GM23338 (cell line): ENCODE measurements at regions not wholly inside any gene's neighbourhood (a gene's known extent, or its start where the extent isn't known, plus 50 kb on each side); places are given as distances from the start of the nearest gene placed in this dataset.

ENCODE experiments used
- ATAC-seq: fragments of 200-7000 bp; cut with Tn5 transposase; 3 replicates; pipeline ENCODE4 v1.9.1; 2020
- DNase-seq: peaks from one replicate; pipeline ENCODE4 v3.0.0-alpha.2; 2015; ENCODE audit warnings: low spot score
- H2AFZ ChIP-seq: fragments of 200-600 bp; sonication (generic); 2 replicates; pipeline ENCODE4 v1.8.0; 2016; ENCODE audit warnings: antibody characterized with exemption, mild to moderate bottlenecking, moderate library complexity
- H3F3A ChIP-seq: fragments of 200-600 bp; sonication (generic); replicated peaks from 2 replicates; pipeline ENCODE4 v1.8.0; 2017; ENCODE audit warnings: antibody characterized with exemption, mixed run types, low read depth
- H3K27ac ChIP-seq: fragments of 200-600 bp; sonication (generic); 2 replicates; pipeline ENCODE4 v1.6.1; 2016; ENCODE audit warnings: low read depth
- H3K27me3 ChIP-seq: fragments of 200-600 bp; sonication (generic); 2 replicates; pipeline ENCODE4 v1.8.0; 2016; ENCODE audit warnings: mild to moderate bottlenecking, mixed run types, moderate library complexity; ENCODE audit not compliant: insufficient read depth
- H3K36me3 ChIP-seq: fragments of 200-600 bp; sonication (generic); 2 replicates; pipeline ENCODE4 v1.8.0; 2016; ENCODE audit warnings: mild to moderate bottlenecking; ENCODE audit not compliant: insufficient read depth
- H3K4me1 ChIP-seq: fragments of 200-600 bp; sonication (generic); 2 replicates; pipeline ENCODE4 v1.8.0; 2016; ENCODE audit warnings: mild to moderate bottlenecking, moderate library complexity; ENCODE audit not compliant: insufficient read depth
- H3K4me2 ChIP-seq: fragments of 200-600 bp; sonication (generic); 2 replicates; pipeline ENCODE4 v1.7.1; 2017; ENCODE audit warnings: mixed run types
- H3K4me3 ChIP-seq: fragments of 200-600 bp; sonication (generic); 2 replicates; pipeline ENCODE4 v1.6.1; 2016; ENCODE audit warnings: mixed run types
- H3K79me2 ChIP-seq: fragments of 200-600 bp; sonication (generic); replicated peaks from 2 replicates; pipeline ENCODE4 v1.8.0; 2017; ENCODE audit warnings: mild to moderate bottlenecking; ENCODE audit not compliant: insufficient read depth
- H3K9me2 ChIP-seq: fragments of 200-600 bp; sonication (generic); 2 replicates; pipeline ENCODE4 v1.8.0; 2017; ENCODE audit not compliant: insufficient read depth
- H4K20me1 ChIP-seq: fragments of 200-600 bp; sonication (generic); replicated peaks from 2 replicates; pipeline ENCODE4 v1.8.0; 2017; ENCODE audit warnings: mild to moderate bottlenecking; ENCODE audit not compliant: insufficient read depth
- H3K27ac Mint-ChIP-seq: 2 replicates; pipeline ENCODE4 v1.8.0; 2020; ENCODE audit warnings: inconsistent platforms, mild to moderate bottlenecking, moderate library complexity, mixed read lengths
- H3K27me3 Mint-ChIP-seq: 3 replicates; pipeline ENCODE4 v1.8.0; 2022; ENCODE audit warnings: low read depth, mild to moderate bottlenecking, moderate library complexity, mixed read lengths, inconsistent platforms; ENCODE audit not compliant: insufficient read depth, poor library complexity
- H3K36me3 Mint-ChIP-seq: 3 replicates; pipeline ENCODE4 v1.8.0; 2021; ENCODE audit warnings: low read depth, mild to moderate bottlenecking, inconsistent platforms, moderate library complexity, mixed read lengths
- H3K4me1 Mint-ChIP-seq: 3 replicates; pipeline ENCODE4 v1.8.0; 2020; ENCODE audit warnings: mild to moderate bottlenecking, inconsistent platforms, mixed read lengths
- H3K4me3 Mint-ChIP-seq: 3 replicates; pipeline ENCODE4 v1.8.0; 2021; ENCODE audit warnings: moderate library complexity, mild to moderate bottlenecking, inconsistent platforms, mixed read lengths
- H3K9me3 Mint-ChIP-seq: 3 replicates; pipeline ENCODE4 v1.8.0; 2020; ENCODE audit warnings: moderate library complexity, mild to moderate bottlenecking, inconsistent platforms, mixed read lengths
- EZH2 ChIP-seq: fragments of 200-600 bp; sonication (generic); IDR thresholded peaks from one replicate; pipeline ENCODE4 v1.8.0; 2017; ENCODE audit warnings: antibody characterized with exemption, mild to moderate bottlenecking, low read depth; ENCODE audit not compliant: unreplicated experiment
- EZH2phosphoT487 ChIP-seq: fragments of 200-600 bp; sonication (generic); IDR thresholded peaks from one replicate; pipeline ENCODE4 v1.8.1; 2018; ENCODE audit warnings: antibody characterized with exemption; ENCODE audit not compliant: unreplicated experiment
- JUNB ChIP-seq: IDR thresholded peaks from one replicate; pipeline ENCODE4 v1.6.1; 2016; ENCODE audit warnings: antibody characterized with exemption; ENCODE audit not compliant: unreplicated experiment
- NANOG ChIP-seq: IDR thresholded peaks from 2 replicates; pipeline ENCODE4 v1.6.1; 2016; ENCODE audit warnings: antibody characterized with exemption, borderline replicate concordance
- POLR2AphosphoS5 ChIP-seq: IDR thresholded peaks from 2 replicates; pipeline ENCODE4 v1.6.1; 2016; ENCODE audit warnings: antibody characterized with exemption, low read depth
- REST ChIP-seq: IDR thresholded peaks from one replicate; pipeline ENCODE4 v1.6.1; 2018; ENCODE audit warnings: antibody characterized with exemption; ENCODE audit not compliant: unreplicated experiment
- STAT1 ChIP-seq: IDR thresholded peaks from one replicate; pipeline ENCODE4 v1.6.1; 2016; ENCODE audit warnings: antibody characterized with exemption; ENCODE audit not compliant: unreplicated experiment
- ZNF331 ChIP-seq: fragments of 250-450 bp; sonication (Bioruptor Pico); IDR thresholded peaks from 2 replicates; pipeline ENCODE4 v1.5.0; 2020; ENCODE audit warnings: low read depth, mild to moderate bottlenecking, moderate library complexity
- TF ChIP-seq, protein P1 (sequence below): fragments of 250-450 bp; sonication (Bioruptor Pico); IDR thresholded peaks from 2 replicates; pipeline ENCODE4 v1.5.0; 2020; ENCODE audit warnings: mild to moderate bottlenecking, moderate library complexity
- TF ChIP-seq, protein P2 (sequence below): IDR thresholded peaks from 2 replicates; pipeline ENCODE4 v1.6.1; 2016; ENCODE audit warnings: antibody characterized with exemption

GRCh38 chr4:56219447-56219846 lies 167.8 kb downstream of the AASDH start (continued):
- TF ChIP-seq, protein P1, sequence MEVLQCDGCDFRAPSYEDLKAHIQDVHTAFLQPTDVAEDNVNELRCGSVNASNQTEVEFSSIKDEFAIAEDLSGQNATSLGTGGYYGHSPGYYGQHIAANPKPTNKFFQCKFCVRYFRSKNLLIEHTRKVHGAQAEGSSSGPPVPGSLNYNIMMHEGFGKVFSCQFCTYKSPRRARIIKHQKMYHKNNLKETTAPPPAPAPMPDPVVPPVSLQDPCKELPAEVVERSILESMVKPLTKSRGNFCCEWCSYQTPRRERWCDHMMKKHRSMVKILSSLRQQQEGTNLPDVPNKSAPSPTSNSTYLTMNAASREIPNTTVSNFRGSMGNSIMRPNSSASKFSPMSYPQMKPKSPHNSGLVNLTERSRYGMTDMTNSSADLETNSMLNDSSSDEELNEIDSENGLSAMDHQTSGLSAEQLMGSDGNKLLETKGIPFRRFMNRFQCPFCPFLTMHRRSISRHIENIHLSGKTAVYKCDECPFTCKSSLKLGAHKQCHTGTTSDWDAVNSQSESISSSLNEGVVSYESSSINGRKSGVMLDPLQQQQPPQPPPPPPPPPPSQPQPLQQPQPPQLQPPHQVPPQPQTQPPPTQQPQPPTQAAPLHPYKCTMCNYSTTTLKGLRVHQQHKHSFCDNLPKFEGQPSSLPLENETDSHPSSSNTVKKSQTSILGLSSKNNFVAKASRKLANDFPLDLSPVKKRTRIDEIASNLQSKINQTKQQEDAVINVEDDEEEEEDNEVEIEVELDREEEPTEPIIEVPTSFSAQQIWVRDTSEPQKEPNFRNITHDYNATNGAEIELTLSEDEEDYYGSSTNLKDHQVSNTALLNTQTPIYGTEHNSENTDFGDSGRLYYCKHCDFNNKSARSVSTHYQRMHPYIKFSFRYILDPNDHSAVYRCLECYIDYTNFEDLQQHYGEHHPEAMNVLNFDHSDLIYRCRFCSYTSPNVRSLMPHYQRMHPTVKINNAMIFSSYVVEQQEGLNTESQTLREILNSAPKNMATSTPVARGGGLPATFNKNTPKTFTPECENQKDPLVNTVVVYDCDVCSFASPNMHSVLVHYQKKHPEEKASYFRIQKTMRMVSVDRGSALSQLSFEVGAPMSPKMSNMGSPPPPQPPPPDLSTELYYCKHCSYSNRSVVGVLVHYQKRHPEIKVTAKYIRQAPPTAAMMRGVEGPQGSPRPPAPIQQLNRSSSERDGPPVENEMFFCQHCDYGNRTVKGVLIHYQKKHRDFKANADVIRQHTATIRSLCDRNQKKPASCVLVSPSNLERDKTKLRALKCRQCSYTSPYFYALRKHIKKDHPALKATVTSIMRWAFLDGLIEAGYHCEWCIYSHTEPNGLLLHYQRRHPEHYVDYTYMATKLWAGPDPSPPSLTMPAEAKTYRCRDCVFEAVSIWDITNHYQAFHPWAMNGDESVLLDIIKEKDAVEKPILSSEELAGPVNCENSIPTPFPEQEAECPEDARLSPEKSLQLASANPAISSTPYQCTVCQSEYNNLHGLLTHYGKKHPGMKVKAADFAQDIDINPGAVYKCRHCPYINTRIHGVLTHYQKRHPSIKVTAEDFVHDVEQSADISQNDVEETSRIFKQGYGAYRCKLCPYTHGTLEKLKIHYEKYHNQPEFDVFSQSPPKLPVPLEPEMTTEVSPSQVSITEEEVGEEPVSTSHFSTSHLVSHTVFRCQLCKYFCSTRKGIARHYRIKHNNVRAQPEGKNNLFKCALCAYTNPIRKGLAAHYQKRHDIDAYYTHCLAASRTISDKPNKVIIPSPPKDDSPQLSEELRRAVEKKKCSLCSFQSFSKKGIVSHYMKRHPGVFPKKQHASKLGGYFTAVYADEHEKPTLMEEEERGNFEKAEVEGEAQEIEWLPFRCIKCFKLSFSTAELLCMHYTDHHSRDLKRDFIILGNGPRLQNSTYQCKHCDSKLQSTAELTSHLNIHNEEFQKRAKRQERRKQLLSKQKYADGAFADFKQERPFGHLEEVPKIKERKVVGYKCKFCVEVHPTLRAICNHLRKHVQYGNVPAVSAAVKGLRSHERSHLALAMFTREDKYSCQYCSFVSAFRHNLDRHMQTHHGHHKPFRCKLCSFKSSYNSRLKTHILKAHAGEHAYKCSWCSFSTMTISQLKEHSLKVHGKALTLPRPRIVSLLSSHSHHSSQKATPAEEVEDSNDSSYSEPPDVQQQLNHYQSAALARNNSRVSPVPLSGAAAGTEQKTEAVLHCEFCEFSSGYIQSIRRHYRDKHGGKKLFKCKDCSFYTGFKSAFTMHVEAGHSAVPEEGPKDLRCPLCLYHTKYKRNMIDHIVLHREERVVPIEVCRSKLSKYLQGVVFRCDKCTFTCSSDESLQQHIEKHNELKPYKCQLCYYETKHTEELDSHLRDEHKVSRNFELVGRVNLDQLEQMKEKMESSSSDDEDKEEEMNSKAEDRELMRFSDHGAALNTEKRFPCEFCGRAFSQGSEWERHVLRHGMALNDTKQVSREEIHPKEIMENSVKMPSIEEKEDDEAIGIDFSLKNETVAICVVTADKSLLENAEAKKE (CRISPR knock-in tag) = no peak
- TF ChIP-seq NANOG (no peak), REST (no peak), ZNF331 (CRISPR knock-in tag) (no peak), POLR2AphosphoS5 (no peak)

- no peaks in the 10 kb centered on the region for H3K9me2 ChIP-seq
- no peaks in the 10 kb centered on the region for H3K36me3 ChIP-seq
- TF ChIP-seq, protein P2, sequence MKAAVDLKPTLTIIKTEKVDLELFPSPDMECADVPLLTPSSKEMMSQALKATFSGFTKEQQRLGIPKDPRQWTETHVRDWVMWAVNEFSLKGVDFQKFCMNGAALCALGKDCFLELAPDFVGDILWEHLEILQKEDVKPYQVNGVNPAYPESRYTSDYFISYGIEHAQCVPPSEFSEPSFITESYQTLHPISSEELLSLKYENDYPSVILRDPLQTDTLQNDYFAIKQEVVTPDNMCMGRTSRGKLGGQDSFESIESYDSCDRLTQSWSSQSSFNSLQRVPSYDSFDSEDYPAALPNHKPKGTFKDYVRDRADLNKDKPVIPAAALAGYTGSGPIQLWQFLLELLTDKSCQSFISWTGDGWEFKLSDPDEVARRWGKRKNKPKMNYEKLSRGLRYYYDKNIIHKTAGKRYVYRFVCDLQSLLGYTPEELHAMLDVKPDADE = no peak
- no peak for TF ChIP-seq JUNB
- no peak for TF ChIP-seq REST
- no peak for TF ChIP-seq EZH2
- TF ChIP-seq NANOG = no peak
- TF ChIP-seq STAT1 = no peak
- TF ChIP-seq EZH2phosphoT487 = no peak
- no peak for TF ChIP-seq ZNF331 (CRISPR knock-in tag)
Measured at GRCh38 chr4:56218230-56218895, 168.9 kb downstream of the AASDH start.

More at GRCh38 chr4:56218230-56218895, 168.9 kb downstream of the AASDH start:
- Histone ChIP-seq H3K4me3 (no peak overlapping the region), H3K4me1 (peaks cover 16% of the 10 kb centered on the region), H3K4me2 (no peak overlapping the region), H3F3A (no peaks in the 10 kb centered on the region), H3K79me2 (no peaks in the 10 kb centered on the region), H3K27ac (no peak overlapping the region), H3K27me3 (peaks cover 8% of the 10 kb centered on the region), H2AFZ (no peak overlapping the region), H4K20me1 (no peaks in the 10 kb centered on the region; the same call in 1 of the 2 replicates)
- ATAC-seq (no peak), DNase-seq (no peak)
- H3K27ac Mint-ChIP-seq = no peak overlapping the region
- H3K36me3 Mint-ChIP-seq = peaks cover 38% of the 10 kb centered on the region
- peaks cover 26% of the 10 kb centered on the region for H3K9me3 Mint-ChIP-seq
- peaks cover 2% of the 10 kb centered on the region for H3K27me3 Mint-ChIP-seq
- H3K4me1 Mint-ChIP-seq = peaks cover 23% of the 10 kb centered on the region
- no peak overlapping the region for H3K4me3 Mint-ChIP-seq
